SU-DHL-6 (cell line): ENCODE measurements at regions not wholly inside any gene's neighbourhood (a gene's known extent, or its start where the extent isn't known, plus 50 kb on each side); places are given as distances from the start of the nearest gene placed in this dataset.

ENCODE experiments used
- H2AFZ ChIP-seq: fragments of 200-600 bp; sonication (generic); 2 replicates; pipeline ENCODE4 v1.6.1; 2014; ENCODE audit warnings: low read depth, mild to moderate bottlenecking, moderate library complexity, mixed read lengths, antibody characterized with exemption, low read length; ENCODE audit not compliant: severe bottlenecking
- H3F3A ChIP-seq: fragments of 200-600 bp; shearing (Covaris generic); 2 replicates; pipeline ENCODE4 v1.6.0; 2016; ENCODE audit warnings: antibody characterized with exemption, mild to moderate bottlenecking; ENCODE audit not compliant: insufficient read depth
- H3K27ac ChIP-seq: fragments of 200-600 bp; sonication (generic); 2 replicates; pipeline ENCODE4 v1.5.1; 2016; ENCODE audit warnings: low read depth, mild to moderate bottlenecking, low read length, moderate library complexity, mixed read lengths
- H3K27me3 ChIP-seq: fragments of 200-600 bp; sonication (generic), shearing (Covaris generic); 2 replicates; pipeline ENCODE4 v1.6.0; 2014; ENCODE audit warnings: mild to moderate bottlenecking, low read length
- H3K36me3 ChIP-seq: fragments of 200-600 bp; sonication (generic); 2 replicates; pipeline ENCODE4 v1.6.1; 2014; ENCODE audit warnings: mild to moderate bottlenecking, low read length, mixed read lengths
- H3K4me2 ChIP-seq: fragments of 300-600, 200-600 bp; shearing (Covaris generic), sonication (generic); 2 replicates; pipeline ENCODE4 v1.6.0; 2014; ENCODE audit warnings: low read length, low read depth, mild to moderate bottlenecking; ENCODE audit not compliant: poor library complexity, severe bottlenecking
- H3K4me3 ChIP-seq: fragments of 200-600 bp; sonication (generic); 2 replicates; pipeline ENCODE4 v1.5.1; 2014; ENCODE audit warnings: antibody characterized with exemption, low read length, mild to moderate bottlenecking, mixed read lengths; ENCODE audit not compliant: insufficient read depth, poor library complexity, severe bottlenecking
- H3K79me2 ChIP-seq: fragments of 200-600 bp; sonication (generic); 2 replicates; pipeline ENCODE4 v1.6.1; 2014; ENCODE audit warnings: mild to moderate bottlenecking, low read length, moderate library complexity; ENCODE audit not compliant: insufficient read depth
- H3K9ac ChIP-seq: fragments of 200-600 bp; sonication (generic); 2 replicates; pipeline ENCODE4 v1.7.0; 2014; ENCODE audit warnings: mild to moderate bottlenecking, low read length
- H3K9me2 ChIP-seq: fragments of 200-600 bp; sonication (generic); replicated peaks from 2 replicates; pipeline ENCODE4 v1.6.1; 2014; ENCODE audit warnings: low read length; ENCODE audit not compliant: insufficient read depth
- H3K9me3 ChIP-seq: fragments of 200-600 bp; sonication (generic); 2 replicates; pipeline ENCODE4 v1.6.1; 2014; ENCODE audit warnings: low read length, mixed read lengths; ENCODE audit not compliant: insufficient read depth
- H4K20me1 ChIP-seq: fragments of 200-600 bp; sonication (generic); 2 replicates; pipeline ENCODE4 v1.6.1; 2014; ENCODE audit warnings: low read depth, mild to moderate bottlenecking, antibody characterized with exemption, low read length, moderate library complexity, mixed read lengths
- EZH2phosphoT487 ChIP-seq: fragments of 200-600 bp; sonication (generic), shearing (Covaris generic); conservative IDR thresholded peaks from 2 replicates; pipeline ENCODE4 v1.6.1; 2018; ENCODE audit warnings: mild to moderate bottlenecking, antibody characterized with exemption, low read length, moderate library complexity, mixed read lengths
- TF ChIP-seq, protein P1 (sequence below): fragments of 200-600 bp; sonication (generic); IDR thresholded peaks from one replicate; pipeline ENCODE4 v1.5.1; 2017; ENCODE audit warnings: antibody characterized with exemption, mild to moderate bottlenecking, low read length, moderate library complexity; ENCODE audit not compliant: insufficient read depth, poor library complexity, severe bottlenecking

GRCh38 chr2:11072550-11072949, 82.7 kb upstream of the SLC66A3 start:
- H3K4me3 ChIP-seq = no peak overlapping the region
- 0 out of 2 replicates have a peak, but pooled peaks cover 3% of the 10 kb centered on the region for H3K27me3 ChIP-seq
- no peaks in the 10 kb centered on the region for H3K9me2 ChIP-seq
- H3K36me3 ChIP-seq = no peaks in the 10 kb centered on the region
- H3K4me2 ChIP-seq = no peak overlapping the region
- H3K79me2 ChIP-seq = no peaks in the 10 kb centered on the region
- TF ChIP-seq, protein P1, sequence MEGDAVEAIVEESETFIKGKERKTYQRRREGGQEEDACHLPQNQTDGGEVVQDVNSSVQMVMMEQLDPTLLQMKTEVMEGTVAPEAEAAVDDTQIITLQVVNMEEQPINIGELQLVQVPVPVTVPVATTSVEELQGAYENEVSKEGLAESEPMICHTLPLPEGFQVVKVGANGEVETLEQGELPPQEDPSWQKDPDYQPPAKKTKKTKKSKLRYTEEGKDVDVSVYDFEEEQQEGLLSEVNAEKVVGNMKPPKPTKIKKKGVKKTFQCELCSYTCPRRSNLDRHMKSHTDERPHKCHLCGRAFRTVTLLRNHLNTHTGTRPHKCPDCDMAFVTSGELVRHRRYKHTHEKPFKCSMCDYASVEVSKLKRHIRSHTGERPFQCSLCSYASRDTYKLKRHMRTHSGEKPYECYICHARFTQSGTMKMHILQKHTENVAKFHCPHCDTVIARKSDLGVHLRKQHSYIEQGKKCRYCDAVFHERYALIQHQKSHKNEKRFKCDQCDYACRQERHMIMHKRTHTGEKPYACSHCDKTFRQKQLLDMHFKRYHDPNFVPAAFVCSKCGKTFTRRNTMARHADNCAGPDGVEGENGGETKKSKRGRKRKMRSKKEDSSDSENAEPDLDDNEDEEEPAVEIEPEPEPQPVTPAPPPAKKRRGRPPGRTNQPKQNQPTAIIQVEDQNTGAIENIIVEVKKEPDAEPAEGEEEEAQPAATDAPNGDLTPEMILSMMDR = no peak
- TF ChIP-seq EZH2phosphoT487 = no peak
- H3K27ac ChIP-seq = no peak overlapping the region
- H3F3A ChIP-seq = no peaks in the 10 kb centered on the region
- H2AFZ ChIP-seq = no peak overlapping the region
- no peaks in the 10 kb centered on the region for H3K9me3 ChIP-seq
- H4K20me1 ChIP-seq = no peaks in the 10 kb centered on the region
- no peak overlapping the region for H3K9ac ChIP-seq

DNA sequence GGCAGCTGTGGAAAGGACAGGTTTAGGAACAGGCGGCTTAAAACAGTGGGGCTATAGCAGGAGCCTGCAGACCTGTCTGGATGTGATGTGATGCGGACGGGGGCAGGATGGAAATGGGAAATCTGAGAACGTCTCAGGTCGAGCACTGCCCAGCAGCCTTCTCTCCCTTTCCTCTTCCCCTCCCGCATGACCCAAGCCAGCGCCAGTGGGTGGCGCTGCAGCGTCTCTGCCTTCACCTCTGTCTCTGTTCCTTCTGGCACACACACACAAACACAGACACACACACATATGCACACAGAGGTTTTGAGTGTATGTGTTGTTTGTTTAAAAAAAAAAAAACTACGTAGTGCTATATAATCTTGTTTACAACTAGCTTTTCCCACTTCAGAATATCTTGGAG, 82.0 kb upstream of the SLC66A3 start:
- Histone ChIP-seq H4K20me1 (no peaks in the 10 kb centered on the region), H3K4me3 (no peak overlapping the region), H3K9ac (no peak overlapping the region), H3K27me3 (0 out of 2 replicates have a peak, but pooled peaks cover 3% of the 10 kb centered on the region), H2AFZ (no peak overlapping the region), H3K27ac (no peak overlapping the region), H3K4me2 (no peak overlapping the region), H3K36me3 (no peaks in the 10 kb centered on the region), H3K9me3 (no peaks in the 10 kb centered on the region), H3K79me2 (no peaks in the 10 kb centered on the region), H3F3A (no peaks in the 10 kb centered on the region), H3K9me2 (no peaks in the 10 kb centered on the region)
- no peak for TF ChIP-seq EZH2phosphoT487
- TF ChIP-seq, protein P1 = peak; percentile 42

GRCh38 chr2:11073776-11074175, 81.5 kb upstream of the SLC66A3 start:
- Histone ChIP-seq H2AFZ (no peak overlapping the region), H3K9ac (no peak overlapping the region), H3K27ac (no peak overlapping the region)

More at GRCh38 chr2:11073776-11074175, 81.5 kb upstream of the SLC66A3 start:
- Histone ChIP-seq H4K20me1 (no peaks in the 10 kb centered on the region), H3K9me2 (no peaks in the 10 kb centered on the region), H3K9me3 (no peaks in the 10 kb centered on the region), H3K36me3 (no peaks in the 10 kb centered on the region), H3K4me2 (no peak overlapping the region), H3F3A (no peaks in the 10 kb centered on the region), H3K4me3 (no peak overlapping the region), H3K79me2 (no peaks in the 10 kb centered on the region), H3K27me3 (0 out of 2 replicates have a peak, but pooled peaks cover 3% of the 10 kb centered on the region)
- TF ChIP-seq, protein P1 = no peak
- no peak for TF ChIP-seq EZH2phosphoT487
